ENCODE measurements at regions not wholly inside any gene's neighbourhood (a gene's known extent, or its start where the extent isn't known, plus 50 kb on each side); places are given as distances from the start of the nearest gene placed in this dataset.

GRCh38 chr5:124302533-124302932 is 443.9 kb downstream of the ZNF608 start:
- Histone ChIP-seq H3K79me2 (ENCODE audit: control insufficient read depth, insufficient read depth, low read length) (no peaks in the 10 kb centered on the region), H3K4me1 (ENCODE audit: control insufficient read depth, extremely low read depth, insufficient read depth, low read length) (no peaks in the 10 kb centered on the region), H3K36me3 (ENCODE audit: control insufficient read depth in 2 of 2, extremely low read depth in 1 of 2, insufficient read depth in 2 of 2, low read length in 2 of 2) (no peaks in the 10 kb centered on the region), H3K27ac (ENCODE audit: insufficient read depth, low read depth, low read length) (no peak overlapping the region), H3K4me3 (replicated peaks in 1 of 3; ENCODE audit: insufficient read depth in 1 of 3, low read depth in 1 of 3, low read length in 3 of 3) (no peak overlapping the region), H3K4me2 (ENCODE audit: insufficient read depth, low read length) (no peak overlapping the region), H3K27me3 (ENCODE audit: control insufficient read depth in 2 of 2, insufficient read depth in 2 of 2, low read length in 2 of 2) (no peaks in the 10 kb centered on the region), H3K9ac (replicated peaks; ENCODE audit: extremely low read depth, insufficient read depth, low read length) (no peak overlapping the region), H3K9me3 (replicated peaks; ENCODE audit: control insufficient read depth, insufficient read depth, low read length) (no peaks in the 10 kb centered on the region), H2AFZ (ENCODE audit: low read depth, low read length) (no peak overlapping the region), H4K20me1 (replicated peaks; ENCODE audit: control insufficient read depth, extremely low read depth, insufficient read depth, low read length) (no peaks in the 10 kb centered on the region), H3K9me1 (replicated peaks; ENCODE audit: control insufficient read depth, extremely low read depth, insufficient read depth, low read length) (no peaks in the 10 kb centered on the region)
- no TSS peak for BruUV-seq (replicated peaks)
- DNase-seq (ENCODE audit: low read depth, low spot score) (no peak), FAIRE-seq (no peak)
- TF ChIP-seq MYC (IDR thresholded peaks at IDR 0.05; ENCODE audit: low read depth, low read length) (no peak), POLR2A (IDR thresholded peaks at IDR 0.05; ENCODE audit: low read depth, low read length) (no peak), JUN (IDR thresholded peaks at IDR 0.05; ENCODE audit: borderline replicate concordance, insufficient read depth, insufficient read length, low read depth) (no peak), FOS (IDR thresholded peaks at IDR 0.05; ENCODE audit: borderline replicate concordance, insufficient read depth, low read length) (no peak), MAX (IDR thresholded peaks at IDR 0.05; ENCODE audit: insufficient read depth, insufficient read length) (no peak), GATA2 (IDR thresholded peaks at IDR 0.05; ENCODE audit: insufficient read depth, insufficient read length, low read depth, low read length) (no peak), EZH2 (IDR thresholded peaks at IDR 0.05; ENCODE audit: borderline replicate concordance, low read depth, low read length, severe bottlenecking) (no peak), CTCF (IDR thresholded peaks at IDR 0.05; ENCODE audit: extremely low read depth in 1 of 2, insufficient read depth in 1 of 2, low read depth in 1 of 2, low read length in 2 of 2) (no peak), POLR2AphosphoS5 (IDR thresholded peaks at IDR 0.05; ENCODE audit: insufficient read depth, low read depth, low read length) (no peak)
- intact Hi-C loops (cut with micrococcal nuclease): no loop called here
- ChIA-PET CTCF (interaction anchor here (0.7 kb wide), 1 partner anchor 88 kb away, joined by 3 read pairs; no protein-coding TSS in a partner anchor), POLR2A (no interaction called here)
- dilution Hi-C loops (cut with MboI; ENCODE audit: extremely low pct_ligation_motif_present, low sequenced_read_pairs): no loop called here

All from endothelial cell of umbilical vein (primary cell).